Ishikawa (cell line): ENCODE measurements at regions not wholly inside any gene's neighbourhood (a gene's known extent, or its start where the extent isn't known, plus 50 kb on each side); places are given as distances from the start of the nearest gene placed in this dataset.

Source experiments
- CEBPB ChIP-seq: IDR thresholded peaks from 2 replicates; pipeline ENCODE4 v1.6.1; 2012
- CREB1 ChIP-seq: IDR thresholded peaks from 2 replicates; pipeline ENCODE4 v1.6.1; 2012; ENCODE audit warnings: low read depth
- EGR1 ChIP-seq: IDR thresholded peaks from 2 replicates; pipeline ENCODE4 v1.6.1; 2012
- EP300 ChIP-seq: IDR thresholded peaks from 2 replicates; pipeline ENCODE4 v1.6.1; 2012; ENCODE audit warnings: borderline replicate concordance
- FOXM1 ChIP-seq: IDR thresholded peaks from 2 replicates; pipeline ENCODE4 v1.6.1; 2012; ENCODE audit warnings: low read depth, borderline replicate concordance
- MAX ChIP-seq: IDR thresholded peaks from 2 replicates; pipeline ENCODE4 v1.6.1; 2012
- NFIC ChIP-seq: IDR thresholded peaks from 2 replicates; pipeline ENCODE4 v1.6.1; 2012
- RAD21 ChIP-seq: IDR thresholded peaks from 2 replicates; pipeline ENCODE4 v1.6.1; 2012; ENCODE audit warnings: low read depth
- REST ChIP-seq: IDR thresholded peaks from 2 replicates; pipeline ENCODE4 v1.6.1; 2012; ENCODE audit warnings: low read depth, mild to moderate bottlenecking
- TAF1 ChIP-seq: IDR thresholded peaks from 2 replicates; pipeline ENCODE4 v1.6.1; 2012; ENCODE audit warnings: low read depth, mild to moderate bottlenecking
- TCF12 ChIP-seq: IDR thresholded peaks from 2 replicates; pipeline ENCODE4 v1.6.1; 2012; ENCODE audit warnings: low read depth
- TEAD4 ChIP-seq: IDR thresholded peaks from 2 replicates; pipeline ENCODE4 v1.6.1; 2012

GRCh38 chr11:15896026-15896425 lies 460.3 kb downstream of the SOX6 start:
- no peak for TF ChIP-seq EGR1
- no peak for TF ChIP-seq FOXM1
- no peak for TF ChIP-seq EP300
- no peak for TF ChIP-seq TEAD4
- TF ChIP-seq MAX = no peak
- TF ChIP-seq REST = no peak
- no peak for TF ChIP-seq TAF1
- TF ChIP-seq RAD21 = no peak
- TF ChIP-seq CEBPB = no peak
- no peak for TF ChIP-seq CREB1
- TF ChIP-seq TCF12 = no peak
- no peak for TF ChIP-seq NFIC
